ENCODE measurements at regions not wholly inside any gene's neighbourhood (a gene's known extent, or its start where the extent isn't known, plus 50 kb on each side); places are given as distances from the start of the nearest gene placed in this dataset.

DNA sequence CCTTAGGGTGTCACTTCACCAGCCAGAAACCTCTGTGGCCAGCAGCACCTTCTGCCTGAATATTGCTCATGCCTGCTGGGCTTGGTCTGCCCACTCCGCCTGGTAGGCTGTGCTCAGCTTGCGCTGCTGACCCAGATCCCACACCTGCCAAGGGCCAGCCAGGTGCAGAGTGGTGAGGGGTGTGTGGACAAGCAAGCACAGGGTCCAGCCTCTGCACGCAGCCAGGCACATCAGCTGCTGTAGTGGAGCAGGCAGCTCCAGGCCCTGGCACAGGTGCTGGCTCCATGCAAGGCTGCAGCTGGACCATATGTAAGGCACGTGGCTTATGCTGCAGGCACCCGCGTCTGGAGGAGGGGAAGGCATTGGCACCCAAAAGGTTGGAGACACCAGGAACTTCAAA, 567.4 kb downstream of the INHBA start:
- Histone ChIP-seq H4K8ac (ENCODE audit: low read length) (no peak overlapping the region), H2BK120ac (ENCODE audit: low read depth, low read length) (no peak overlapping the region), H3K4me1 (ENCODE audit: control insufficient read depth, insufficient read depth, low read depth, low read length) (peaks cover 3% of the 10 kb centered on the region), H3K4ac (ENCODE audit: low read depth in 1 of 2, low read length in 2 of 2) (no peak overlapping the region), H3K4me3 (ENCODE audit: insufficient read depth in 1 of 2, low read depth in 1 of 2, low read length in 2 of 2) (no peak overlapping the region), H3K27ac (ENCODE audit: low read length, poor library complexity, severe bottlenecking) (no peak overlapping the region), H2AK5ac (ENCODE audit: low read length, severe bottlenecking) (no peak overlapping the region), H3K14ac (ENCODE audit: low read length in 2 of 2) (no peak overlapping the region), H2BK15ac (ENCODE audit: low read depth, poor library complexity, severe bottlenecking) (no peak overlapping the region), H2BK5ac (ENCODE audit: low read depth, low read length, poor library complexity, severe bottlenecking) (no peak overlapping the region), H3K23ac (ENCODE audit: low read length in 2 of 2) (no peak overlapping the region), H3K4me2 (ENCODE audit: low read length, poor library complexity, severe bottlenecking) (no peak overlapping the region), H3K79me1 (replicated peaks; ENCODE audit: low read length, poor library complexity, severe bottlenecking) (no peaks in the 10 kb centered on the region), H3K27me3 (ENCODE audit: control insufficient read depth in 1 of 2, insufficient read depth in 1 of 2, low read length in 2 of 2) (no peaks in the 10 kb centered on the region), H2AFZ (ENCODE audit: low read depth, low read length) (no peak overlapping the region), H3K9me3 (ENCODE audit: control insufficient read depth, low read length) (no peaks in the 10 kb centered on the region), H3K36me3 (ENCODE audit: control insufficient read depth in 1 of 2, insufficient read depth in 2 of 2, low read depth in 1 of 2, low read length in 2 of 2) (no peaks in the 10 kb centered on the region), H3K18ac (ENCODE audit: low read depth in 1 of 2, low read length in 2 of 2) (no peak overlapping the region), H2BK12ac (ENCODE audit: low read length in 2 of 2) (peak overlapping the region in 1 of 2 experiments; percentile 66), H3K9ac (ENCODE audit: low read length) (no peak overlapping the region), H4K91ac (ENCODE audit: low read length) (peak overlapping the region; percentile 62)
- no peak for DNase-seq
- WGBS, result 98% methylated on average over 6 of the region's 6 CpGs

DNA sequence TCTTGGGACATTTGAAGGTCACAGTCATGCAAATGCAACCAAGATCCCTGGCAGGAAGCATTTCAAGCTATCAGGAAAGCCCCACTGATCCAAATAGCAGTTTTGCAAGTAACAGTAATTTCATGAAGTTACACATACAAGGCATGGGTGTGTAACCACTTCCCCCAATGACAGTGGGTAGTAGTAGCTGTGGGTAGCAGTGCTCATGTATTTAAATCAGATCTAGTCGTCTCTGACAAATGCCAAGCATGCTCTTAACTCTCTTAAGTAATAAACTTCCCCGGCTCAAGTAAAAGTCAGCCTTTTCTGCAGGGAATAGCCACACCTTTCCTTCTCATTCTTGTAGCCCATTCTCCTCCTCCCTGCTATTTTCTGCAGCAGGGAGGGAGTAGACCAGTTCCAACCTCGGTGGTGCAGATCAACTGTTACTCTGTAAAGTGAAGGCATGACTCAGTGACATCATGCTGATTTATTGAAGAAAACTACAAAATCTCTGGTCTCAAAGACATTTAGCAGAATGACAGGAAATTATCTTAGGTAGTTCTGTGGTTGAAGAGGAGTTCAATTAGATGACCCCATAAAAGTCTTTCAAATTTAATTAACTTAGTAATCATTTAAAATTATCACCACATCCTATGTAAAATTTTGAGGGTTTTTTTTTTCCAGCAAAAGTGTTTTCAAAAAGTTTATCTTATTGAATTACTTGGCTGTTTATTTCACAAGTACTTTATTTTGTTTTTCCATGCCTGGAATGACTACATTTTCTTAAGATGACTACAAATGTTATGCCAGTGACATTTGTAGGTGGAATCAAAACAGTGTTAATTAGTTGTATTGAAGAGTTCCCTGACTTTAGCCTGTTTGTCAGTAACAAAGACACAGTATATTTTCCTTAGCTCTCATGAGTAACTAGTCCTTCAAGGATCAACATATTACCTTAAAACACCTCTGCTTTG, 568.3 kb downstream of the INHBA start:
- DNase-seq, result peak; percentile 70
- no peak overlapping the region for H3K9ac ChIP-seq (ENCODE audit: low read length)
- peaks cover 3% of the 10 kb centered on the region for H3K4me1 ChIP-seq (ENCODE audit: control insufficient read depth, insufficient read depth, low read depth, low read length)

DNA sequence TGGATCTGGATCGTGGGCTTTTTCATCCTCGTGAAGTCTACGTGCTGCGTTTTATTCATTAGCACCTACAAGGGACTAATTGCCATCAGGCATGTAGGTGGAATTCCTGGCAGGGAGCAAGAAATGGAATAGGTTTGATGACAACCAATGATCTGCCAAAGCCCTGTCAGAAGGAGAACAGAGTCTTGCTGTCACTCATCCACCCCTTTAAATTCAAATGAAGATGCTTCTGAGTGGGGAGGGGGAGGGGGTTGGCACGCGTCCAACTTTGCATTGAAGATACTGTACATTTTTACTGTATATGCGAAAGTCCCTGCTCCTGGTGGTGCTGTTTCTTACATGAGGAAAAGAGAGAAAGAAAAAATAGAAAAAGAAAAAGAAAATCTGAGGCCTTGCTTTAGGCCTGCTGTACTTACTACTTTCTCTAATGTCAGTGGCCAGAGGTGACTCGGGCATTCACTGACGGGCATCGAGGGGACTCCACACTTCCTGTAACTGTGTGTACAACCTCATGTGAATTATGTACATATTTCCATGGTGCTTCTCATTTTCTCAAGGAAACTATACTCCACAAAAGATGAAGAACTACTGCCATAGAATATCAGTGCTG, 569.1 kb downstream of the INHBA start:
- H3K14ac ChIP-seq (ENCODE audit: low read length in 2 of 2), result no peak overlapping the region
- no peak for DNase-seq
- H3K79me1 ChIP-seq (replicated peaks; ENCODE audit: low read length, poor library complexity, severe bottlenecking), result no peaks in the 10 kb centered on the region
- no peak overlapping the region for H3K4me3 ChIP-seq (ENCODE audit: insufficient read depth in 1 of 2, low read depth in 1 of 2, low read length in 2 of 2)
- no peak overlapping the region for H3K9ac ChIP-seq (ENCODE audit: low read length)
- no peak overlapping the region for H3K23ac ChIP-seq (ENCODE audit: low read length in 2 of 2)
- no peak overlapping the region for H2BK120ac ChIP-seq (ENCODE audit: low read depth, low read length)
- H3K4me1 ChIP-seq (ENCODE audit: control insufficient read depth, insufficient read depth, low read depth, low read length), result peaks cover 3% of the 10 kb centered on the region
- no peak overlapping the region for H4K91ac ChIP-seq (ENCODE audit: low read length)
- WGBS, result 81% methylated on average over 5 of the region's 10 CpGs
- H2BK5ac ChIP-seq (ENCODE audit: low read depth, low read length, poor library complexity, severe bottlenecking), result no peak overlapping the region
- no peak overlapping the region for H4K8ac ChIP-seq (ENCODE audit: low read length)
- peak overlapping the region in 1 of 2 experiments; percentile 54 for H3K18ac ChIP-seq (ENCODE audit: low read depth in 1 of 2, low read length in 2 of 2)
- H3K4ac ChIP-seq (ENCODE audit: low read depth in 1 of 2, low read length in 2 of 2), result no peak overlapping the region
- H3K27ac ChIP-seq (ENCODE audit: low read length, poor library complexity, severe bottlenecking), result no peak overlapping the region
- no peak overlapping the region for H3K4me2 ChIP-seq (ENCODE audit: low read length, poor library complexity, severe bottlenecking)
- no peaks in the 10 kb centered on the region for H3K9me3 ChIP-seq (ENCODE audit: control insufficient read depth, low read length)
- H3K27me3 ChIP-seq (ENCODE audit: control insufficient read depth in 1 of 2, insufficient read depth in 1 of 2, low read length in 2 of 2), result no peaks in the 10 kb centered on the region
- H3K36me3 ChIP-seq (ENCODE audit: control insufficient read depth in 1 of 2, insufficient read depth in 2 of 2, low read depth in 1 of 2, low read length in 2 of 2), result no peaks in the 10 kb centered on the region
- no peak overlapping the region for H2BK15ac ChIP-seq (ENCODE audit: low read depth, poor library complexity, severe bottlenecking)
- no peak overlapping the region for H2BK12ac ChIP-seq (ENCODE audit: low read length in 2 of 2)
- H2AK5ac ChIP-seq (ENCODE audit: low read length, severe bottlenecking), result no peak overlapping the region
- no peak overlapping the region for H2AFZ ChIP-seq (ENCODE audit: low read depth, low read length)

More for the DNA sequence above, 568.3 kb downstream of the INHBA start:
- Histone ChIP-seq H3K27me3 (ENCODE audit: control insufficient read depth in 1 of 2, insufficient read depth in 1 of 2, low read length in 2 of 2) (no peaks in the 10 kb centered on the region), H2BK12ac (ENCODE audit: low read length in 2 of 2) (no peak overlapping the region), H2AK5ac (ENCODE audit: low read length, severe bottlenecking) (no peak overlapping the region), H4K8ac (ENCODE audit: low read length) (no peak overlapping the region), H3K4me2 (ENCODE audit: low read length, poor library complexity, severe bottlenecking) (no peak overlapping the region), H2BK5ac (ENCODE audit: low read depth, low read length, poor library complexity, severe bottlenecking) (no peak overlapping the region), H3K36me3 (ENCODE audit: control insufficient read depth in 1 of 2, insufficient read depth in 2 of 2, low read depth in 1 of 2, low read length in 2 of 2) (no peaks in the 10 kb centered on the region), H3K23ac (ENCODE audit: low read length in 2 of 2) (no peak overlapping the region), H3K27ac (ENCODE audit: low read length, poor library complexity, severe bottlenecking) (no peak overlapping the region), H2BK15ac (ENCODE audit: low read depth, poor library complexity, severe bottlenecking) (no peak overlapping the region), H3K9me3 (ENCODE audit: control insufficient read depth, low read length) (no peaks in the 10 kb centered on the region), H2BK120ac (ENCODE audit: low read depth, low read length) (no peak overlapping the region), H3K4me3 (ENCODE audit: insufficient read depth in 1 of 2, low read depth in 1 of 2, low read length in 2 of 2) (no peak overlapping the region), H4K91ac (ENCODE audit: low read length) (no peak overlapping the region), H3K79me1 (replicated peaks; ENCODE audit: low read length, poor library complexity, severe bottlenecking) (no peaks in the 10 kb centered on the region), H3K14ac (ENCODE audit: low read length in 2 of 2) (no peak overlapping the region), H3K18ac (ENCODE audit: low read depth in 1 of 2, low read length in 2 of 2) (no peak overlapping the region), H2AFZ (ENCODE audit: low read depth, low read length) (no peak overlapping the region), H3K4ac (ENCODE audit: low read depth in 1 of 2, low read length in 2 of 2) (no peak overlapping the region)
- 0% methylated on average over 2 of the region's 3 CpGs for WGBS

DNA sequence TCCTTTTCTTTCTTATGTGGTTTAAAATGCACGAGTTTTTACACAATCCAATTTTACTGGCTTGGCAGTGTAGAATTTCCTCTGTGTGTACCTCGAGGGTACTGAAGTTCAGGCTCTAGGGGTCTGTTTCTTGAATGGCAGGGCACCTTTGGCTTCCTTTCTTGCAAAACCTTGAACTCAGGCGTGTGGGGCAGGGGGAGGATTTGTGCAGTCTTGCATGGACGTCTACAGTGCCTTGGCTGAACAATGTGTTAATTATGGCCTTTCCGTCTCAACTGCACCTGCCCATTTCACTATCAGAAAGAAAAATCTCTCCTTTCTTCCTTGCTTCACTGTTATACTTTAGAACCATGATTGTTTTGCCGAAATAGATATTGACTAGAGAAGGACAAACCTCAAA, 570.9 kb downstream of the INHBA start:
- H3K4me1 ChIP-seq (ENCODE audit: control insufficient read depth, insufficient read depth, low read depth, low read length), result peaks cover 3% of the 10 kb centered on the region
- no peaks in the 10 kb centered on the region for H3K27me3 ChIP-seq (ENCODE audit: control insufficient read depth in 1 of 2, insufficient read depth in 1 of 2, low read length in 2 of 2)
- no peaks in the 10 kb centered on the region for H3K79me1 ChIP-seq (replicated peaks; ENCODE audit: low read length, poor library complexity, severe bottlenecking)
- H3K4me2 ChIP-seq (ENCODE audit: low read length, poor library complexity, severe bottlenecking), result no peak overlapping the region
- no peak overlapping the region for H4K8ac ChIP-seq (ENCODE audit: low read length)
- no peak overlapping the region for H2AFZ ChIP-seq (ENCODE audit: low read depth, low read length)
- H3K14ac ChIP-seq (ENCODE audit: low read length in 2 of 2), result peak overlapping the region in 1 of 2 experiments; percentile 42
- no peak overlapping the region for H3K27ac ChIP-seq (ENCODE audit: low read length, poor library complexity, severe bottlenecking)
- no peak overlapping the region for H3K18ac ChIP-seq (ENCODE audit: low read depth in 1 of 2, low read length in 2 of 2)
- WGBS, result 93% methylated on average over 5 of the region's 6 CpGs
- H4K91ac ChIP-seq (ENCODE audit: low read length), result no peak overlapping the region
- no peaks in the 10 kb centered on the region for H3K9me3 ChIP-seq (ENCODE audit: control insufficient read depth, low read length)
- H3K23ac ChIP-seq (ENCODE audit: low read length in 2 of 2), result no peak overlapping the region
- no peaks in the 10 kb centered on the region for H3K36me3 ChIP-seq (ENCODE audit: control insufficient read depth in 1 of 2, insufficient read depth in 2 of 2, low read depth in 1 of 2, low read length in 2 of 2)
- H3K9ac ChIP-seq (ENCODE audit: low read length), result no peak overlapping the region
- no peak overlapping the region for H2BK5ac ChIP-seq (ENCODE audit: low read depth, low read length, poor library complexity, severe bottlenecking)
- no peak overlapping the region for H3K4me3 ChIP-seq (ENCODE audit: insufficient read depth in 1 of 2, low read depth in 1 of 2, low read length in 2 of 2)
- DNase-seq, result no peak
- H2BK12ac ChIP-seq (ENCODE audit: low read length in 2 of 2), result no peak overlapping the region
- no peak overlapping the region for H2AK5ac ChIP-seq (ENCODE audit: low read length, severe bottlenecking)
- no peak overlapping the region for H3K4ac ChIP-seq (ENCODE audit: low read depth in 1 of 2, low read length in 2 of 2)
- no peak overlapping the region for H2BK15ac ChIP-seq (ENCODE audit: low read depth, poor library complexity, severe bottlenecking)
- no peak overlapping the region for H2BK120ac ChIP-seq (ENCODE audit: low read depth, low read length)

Measured in mesenchymal stem cell (in vitro differentiated cells and primary cell).